DOHH2 (cell line): ENCODE measurements at regions not wholly inside any gene's neighbourhood (a gene's known extent, or its start where the extent isn't known, plus 50 kb on each side); places are given as distances from the start of the nearest gene placed in this dataset.

Source experiments
- EZH2phosphoT487 ChIP-seq: fragments of 200-600 bp; sonication (generic); IDR thresholded peaks from 2 replicates; pipeline ENCODE4 v1.6.1; 2017; ENCODE audit warnings: borderline replicate concordance, mild to moderate bottlenecking, antibody characterized with exemption, low read length, moderate library complexity, mixed read lengths
- TF ChIP-seq, protein P1 (sequence below): fragments of 200-600 bp; sonication (generic); IDR thresholded peaks from one replicate; pipeline ENCODE4 v1.5.1; 2014; ENCODE audit warnings: antibody characterized with exemption, mild to moderate bottlenecking, low read depth, low read length; ENCODE audit not compliant: poor library complexity, severe bottlenecking

DNA sequence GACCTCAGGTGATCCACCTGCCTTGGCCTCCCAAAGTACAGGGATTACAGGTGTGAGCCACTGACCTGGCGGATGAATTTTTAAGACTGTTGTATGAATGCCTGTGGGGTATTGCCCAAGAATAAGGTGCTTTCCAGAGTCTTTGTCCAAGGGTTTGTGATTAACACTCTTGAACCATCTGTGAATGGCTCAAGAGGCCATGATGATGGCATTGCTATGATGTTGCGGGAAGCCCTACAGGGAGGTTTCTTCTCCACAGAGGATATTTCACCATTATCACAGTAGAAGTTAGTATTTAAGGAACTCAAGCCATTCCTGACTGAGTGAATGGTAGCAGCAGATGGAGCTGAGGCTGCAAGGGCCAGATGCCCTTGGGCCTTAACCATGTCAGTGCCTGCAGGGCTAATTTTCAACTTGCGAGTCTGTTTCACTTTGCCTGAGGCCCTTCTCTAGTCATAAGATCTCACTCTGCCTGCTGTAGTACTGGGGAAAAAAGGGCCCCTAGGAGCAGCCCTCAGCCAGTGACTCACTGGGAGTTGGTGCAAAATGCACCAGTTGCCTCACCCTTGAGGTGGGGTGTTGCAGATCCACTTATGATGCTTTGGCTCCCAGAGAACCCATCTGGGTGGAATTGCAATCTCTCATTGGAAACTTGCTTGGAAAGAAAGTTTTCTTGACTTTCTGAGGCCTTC lies 108.6 kb upstream of the FLRT2 start:
- TF ChIP-seq EZH2phosphoT487 = no peak
- TF ChIP-seq, protein P1, sequence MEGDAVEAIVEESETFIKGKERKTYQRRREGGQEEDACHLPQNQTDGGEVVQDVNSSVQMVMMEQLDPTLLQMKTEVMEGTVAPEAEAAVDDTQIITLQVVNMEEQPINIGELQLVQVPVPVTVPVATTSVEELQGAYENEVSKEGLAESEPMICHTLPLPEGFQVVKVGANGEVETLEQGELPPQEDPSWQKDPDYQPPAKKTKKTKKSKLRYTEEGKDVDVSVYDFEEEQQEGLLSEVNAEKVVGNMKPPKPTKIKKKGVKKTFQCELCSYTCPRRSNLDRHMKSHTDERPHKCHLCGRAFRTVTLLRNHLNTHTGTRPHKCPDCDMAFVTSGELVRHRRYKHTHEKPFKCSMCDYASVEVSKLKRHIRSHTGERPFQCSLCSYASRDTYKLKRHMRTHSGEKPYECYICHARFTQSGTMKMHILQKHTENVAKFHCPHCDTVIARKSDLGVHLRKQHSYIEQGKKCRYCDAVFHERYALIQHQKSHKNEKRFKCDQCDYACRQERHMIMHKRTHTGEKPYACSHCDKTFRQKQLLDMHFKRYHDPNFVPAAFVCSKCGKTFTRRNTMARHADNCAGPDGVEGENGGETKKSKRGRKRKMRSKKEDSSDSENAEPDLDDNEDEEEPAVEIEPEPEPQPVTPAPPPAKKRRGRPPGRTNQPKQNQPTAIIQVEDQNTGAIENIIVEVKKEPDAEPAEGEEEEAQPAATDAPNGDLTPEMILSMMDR = no peak
